Activated CD4-positive, alpha-beta T cell treated with anti-CD3 and anti-CD28 coated beads for 36 hours (primary cell): ENCODE measurements at regions not wholly inside any gene's neighbourhood (a gene's known extent, or its start where the extent isn't known, plus 50 kb on each side); places are given as distances from the start of the nearest gene placed in this dataset.
"Not testable (repeated sequence)": the region's sequence is repeated elsewhere in the genome, so short reads cannot be mapped to it uniquely, and the experiment has no call there.

ENCODE experiments used
- ATAC-seq: fragments of 200-7000 bp; cut with Tn5 transposase; one replicate; pipeline ENCODE4 v1.10.0; 2021; ENCODE audit warnings: mild to moderate bottlenecking, moderate library complexity
- CTCF ChIA-PET: fragments of 350-600 bp; sonication (Branson Sonifier 250); formaldehyde crosslinking; loops from one replicate; lab custom pipeline; 2021; ENCODE audit warnings: antibody characterized with exemption; lab: Charles Lee
- POLR2A ChIA-PET: fragments of 350-600 bp; sonication (Branson Sonifier 250); formaldehyde crosslinking; loops from one replicate; lab custom pipeline; 2021; ENCODE audit warnings: antibody characterized with exemption, inconsistent platforms; lab: Charles Lee
- DNase-seq: peaks from one replicate; pipeline ENCODE4 v3.0.0-alpha.2; 2020
- H3K27ac Mint-ChIP-seq: one replicate; pipeline ENCODE4 v1.8.0; 2021; ENCODE audit warnings: mixed read lengths
- H3K27me3 Mint-ChIP-seq: one replicate; pipeline ENCODE4 v1.8.0; 2021; ENCODE audit warnings: mixed read lengths
- H3K36me3 Mint-ChIP-seq: one replicate; pipeline ENCODE4 v1.8.0; 2021; ENCODE audit warnings: low read depth, mixed read lengths
- H3K4me1 Mint-ChIP-seq: one replicate; pipeline ENCODE4 v1.8.0; 2021; ENCODE audit warnings: mixed read lengths
- H3K4me3 Mint-ChIP-seq: one replicate; pipeline ENCODE4 v1.8.0; 2021; ENCODE audit warnings: mild to moderate bottlenecking, moderate library complexity, mixed read lengths
- H3K9me3 Mint-ChIP-seq: one replicate; pipeline ENCODE4 v1.8.0; 2021; ENCODE audit warnings: low read depth, mixed read lengths
- intact Hi-C, 2 experiments: fragments of 100-400 bp; cut with DNase I in 1 of 2; cut with micrococcal nuclease in 1 of 2; formaldehyde crosslinking; loops; one replicate each; pipeline versions ENCODE4 v1.14.2 to v1.15.1; 2022 to 2024; cut with DNase I, micrococcal nuclease

DNA sequence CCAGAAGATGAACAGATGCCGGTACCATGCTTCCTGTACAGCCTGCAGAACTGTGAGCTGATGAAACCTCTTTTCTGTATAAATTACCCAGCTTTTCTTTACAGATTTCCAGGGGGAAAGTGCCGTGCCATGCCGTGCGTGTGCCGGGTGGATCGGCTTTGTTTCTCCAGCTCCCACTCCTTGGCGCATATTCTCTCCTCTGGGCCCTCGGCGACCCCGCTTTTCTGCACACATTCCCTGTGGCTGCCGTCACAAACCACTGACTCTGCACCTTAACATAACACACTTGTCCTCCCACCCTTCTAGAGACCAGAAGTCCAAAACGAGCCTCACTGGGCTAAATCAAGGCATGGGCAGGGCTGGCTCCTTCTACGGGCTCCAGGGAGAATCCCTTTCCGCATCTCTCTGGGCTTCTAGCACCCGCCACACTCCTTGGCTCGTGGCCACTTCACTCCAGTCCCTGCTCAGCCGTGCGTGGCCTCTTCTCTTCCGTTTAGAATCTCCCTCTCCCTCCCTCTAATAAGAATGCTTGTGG lies 164.9 kb downstream of the C16orf95 start:
- POLR2A ChIA-PET = no interaction called here
- Mint-ChIP-seq H3K27me3 (peaks cover 4% of the 10 kb centered on the region), H3K4me3 (no peak overlapping the region), H3K27ac (no peak overlapping the region), H3K4me1 (no peaks in the 10 kb centered on the region), H3K36me3 (no peaks in the 10 kb centered on the region), H3K9me3 (peaks cover 7% of the 10 kb centered on the region)
- ATAC-seq = no peak
- intact Hi-C loops = no loop called here
- CTCF ChIA-PET = interaction anchor here (0.6 kb wide), 1 partner anchor 210 kb away, joined by 3 read pairs; no protein-coding TSS in a partner anchor
- DNase-seq = no peak

DNA sequence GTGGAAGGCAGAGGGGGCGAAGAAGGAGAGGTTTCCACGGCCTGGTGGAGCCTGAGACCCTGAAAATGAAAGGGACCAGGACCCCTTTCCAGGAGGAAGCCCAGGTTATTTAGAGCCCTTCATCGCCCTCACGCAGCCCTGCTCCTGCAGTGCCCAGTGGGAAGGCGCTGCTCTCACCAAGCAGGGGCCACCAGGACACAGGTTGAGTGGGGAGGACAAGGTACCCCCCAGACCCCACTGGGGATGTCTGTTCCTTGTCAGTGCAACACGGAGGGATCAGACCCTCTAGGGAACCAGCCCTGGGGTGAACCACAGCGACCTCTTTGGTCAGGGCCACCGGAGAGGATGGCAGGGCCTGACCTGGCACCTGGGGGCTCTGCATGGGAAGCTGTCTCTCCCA lies 163.9 kb downstream of the C16orf95 start:
- peaks cover 7% of the 10 kb centered on the region for H3K9me3 Mint-ChIP-seq
- no peaks in the 10 kb centered on the region for H3K4me1 Mint-ChIP-seq
- no peak overlapping the region for H3K27ac Mint-ChIP-seq
- POLR2A ChIA-PET = no interaction called here
- DNase-seq (no peak), ATAC-seq (no peak)
- no peaks in the 10 kb centered on the region for H3K36me3 Mint-ChIP-seq
- no peak overlapping the region for H3K4me3 Mint-ChIP-seq
- intact Hi-C loops = no loop called here
- CTCF ChIA-PET = no interaction called here
- peaks cover 4% of the 10 kb centered on the region for H3K27me3 Mint-ChIP-seq

DNA sequence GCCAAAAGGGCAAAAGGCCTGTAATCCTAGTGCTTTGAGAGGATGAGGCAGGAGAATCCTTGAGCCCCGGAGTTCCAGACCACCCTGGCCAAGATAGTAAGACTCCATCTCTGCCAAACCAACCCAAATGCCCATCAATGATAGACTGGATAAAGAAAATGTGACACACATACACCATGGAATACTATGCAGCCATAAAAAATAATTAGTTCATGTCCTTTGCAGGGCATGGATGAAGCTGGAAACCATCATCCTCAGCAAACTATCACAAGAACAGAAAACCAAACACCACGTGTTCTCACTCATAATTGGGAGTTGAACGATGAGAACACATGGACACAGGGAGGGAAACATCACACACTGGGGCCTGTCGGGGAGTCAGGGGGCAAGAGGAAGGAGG lies 161.9 kb downstream of the C16orf95 start:
- CTCF ChIA-PET, H3K36me3 Mint-ChIP-seq, H3K4me1 Mint-ChIP-seq, H3K4me3 Mint-ChIP-seq, POLR2A ChIA-PET, H3K27ac Mint-ChIP-seq, intact Hi-C loops, H3K27me3 Mint-ChIP-seq, H3K9me3 Mint-ChIP-seq, ATAC-seq, DNase-seq: not testable (repeated sequence)

DNA sequence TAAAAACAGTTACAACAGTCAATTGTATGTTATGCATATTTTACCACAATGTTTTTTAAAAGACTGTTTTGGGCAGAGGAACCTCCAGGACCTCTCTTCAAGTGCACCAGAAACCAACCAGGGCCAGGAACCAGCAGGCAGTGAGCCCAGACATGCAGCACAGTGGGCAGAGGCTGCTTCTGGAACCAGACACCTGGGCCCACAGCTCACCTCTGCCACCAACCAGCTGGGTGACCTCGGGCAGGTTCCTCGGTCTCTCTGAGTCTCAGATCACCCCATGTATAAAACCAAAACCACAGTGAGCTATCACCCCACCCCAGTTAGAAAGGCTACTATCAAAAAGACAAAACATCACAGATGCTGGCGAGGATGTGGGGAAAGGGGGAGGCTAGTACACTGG lies 161.0 kb downstream of the C16orf95 start:
- ChIA-PET POLR2A (no interaction called here), CTCF (no interaction called here)
- intact Hi-C loops = no loop called here
- DNase-seq = no peak
- Mint-ChIP-seq H3K4me1 (no peaks in the 10 kb centered on the region), H3K27me3 (peaks cover 4% of the 10 kb centered on the region), H3K9me3 (peaks cover 2% of the 10 kb centered on the region), H3K36me3 (no peaks in the 10 kb centered on the region), H3K27ac (no peak overlapping the region), H3K4me3 (no peak overlapping the region)
- no peak for ATAC-seq

DNA sequence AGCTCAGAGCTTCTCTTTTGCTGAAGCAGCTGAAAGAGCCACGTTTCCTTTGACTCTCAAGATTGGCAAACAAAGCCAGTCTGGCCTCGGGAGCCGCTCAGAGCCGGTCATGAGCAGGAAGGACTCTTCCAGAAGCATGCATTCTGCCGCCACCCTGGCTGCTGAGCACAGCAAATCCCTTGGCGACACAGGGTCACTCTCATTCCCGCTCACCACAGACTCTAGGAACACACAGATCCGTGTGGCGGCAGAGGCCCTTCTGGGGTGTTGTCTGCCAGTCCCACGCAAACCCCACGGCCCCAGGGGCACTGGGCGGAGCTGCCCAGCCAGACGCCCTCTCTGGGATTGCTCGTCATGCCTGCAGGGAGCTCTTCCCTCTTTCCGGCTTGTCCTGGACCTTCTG lies 157.0 kb downstream of the C16orf95 start:
- Mint-ChIP-seq H3K27ac (no peak overlapping the region), H3K4me3 (no peak overlapping the region), H3K36me3 (no peaks in the 10 kb centered on the region), H3K27me3 (peaks cover 7% of the 10 kb centered on the region), H3K4me1 (no peaks in the 10 kb centered on the region), H3K9me3 (peaks cover 2% of the 10 kb centered on the region)
- ATAC-seq (no peak), DNase-seq (no peak)
- intact Hi-C loops = no loop called here
- POLR2A ChIA-PET = no interaction called here
- CTCF ChIA-PET = no interaction called here

DNA sequence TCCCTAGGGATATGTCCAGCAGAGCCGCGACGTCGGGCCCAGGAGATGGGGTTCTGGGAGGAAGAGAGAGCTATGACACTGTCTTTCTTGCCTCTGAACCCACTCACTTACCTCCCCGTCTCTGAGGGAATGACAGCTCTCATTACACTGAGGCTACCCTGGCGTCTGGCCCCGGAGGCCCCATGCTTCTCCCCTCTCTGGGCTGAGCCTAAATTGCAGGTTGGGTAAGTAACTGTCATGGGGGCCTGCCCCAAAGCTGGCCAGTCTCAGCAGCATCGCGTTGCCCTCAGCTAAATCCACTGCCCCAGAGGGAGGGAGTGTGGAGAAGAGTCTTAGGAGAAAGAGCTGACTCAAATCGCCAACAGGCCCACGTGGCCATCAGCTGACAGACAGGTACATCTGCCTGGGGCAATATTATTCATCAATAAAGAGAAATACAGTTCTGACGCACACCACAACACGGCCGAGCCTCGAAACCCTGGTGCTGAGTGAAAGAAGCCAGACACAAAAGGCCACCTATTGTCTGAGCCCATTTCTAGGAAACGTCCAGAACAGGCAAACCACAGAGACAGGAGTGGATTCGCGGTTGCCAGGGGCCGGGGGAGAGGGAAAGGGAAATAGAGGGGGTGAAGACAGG lies 156.4 kb downstream of the C16orf95 start:
- Mint-ChIP-seq H3K27ac (no peak overlapping the region), H3K4me1 (no peaks in the 10 kb centered on the region), H3K4me3 (no peak overlapping the region), H3K27me3 (peaks cover 6% of the 10 kb centered on the region), H3K36me3 (no peaks in the 10 kb centered on the region), H3K9me3 (peaks cover 2% of the 10 kb centered on the region)
- peak; percentile 21 for ATAC-seq
- intact Hi-C loops = no loop called here
- CTCF ChIA-PET = no interaction called here
- DNase-seq = peak; percentile 36
- POLR2A ChIA-PET = no interaction called here

DNA sequence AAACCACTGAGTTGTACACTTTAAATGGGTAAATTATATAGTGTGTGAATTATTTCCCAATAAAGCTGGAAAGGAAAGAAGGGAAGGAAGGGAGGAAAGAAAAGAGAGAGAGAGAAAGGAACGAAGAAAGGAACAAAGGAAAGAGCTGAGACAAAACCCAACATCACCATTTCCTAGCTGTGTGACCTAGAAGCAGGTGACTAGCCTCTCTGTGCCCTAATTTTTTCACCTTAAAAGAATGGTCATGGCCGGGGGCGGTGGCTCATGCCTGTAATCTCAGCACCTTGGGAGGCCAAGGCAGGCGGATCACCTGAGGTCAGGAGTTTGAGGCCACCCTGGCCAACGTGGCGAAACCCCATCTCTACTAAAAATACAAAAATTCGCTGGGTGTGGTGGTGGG lies 155.8 kb downstream of the C16orf95 start:
- ATAC-seq = peak; percentile 24
- H3K27me3 Mint-ChIP-seq, H3K36me3 Mint-ChIP-seq, CTCF ChIA-PET, H3K4me1 Mint-ChIP-seq, POLR2A ChIA-PET, intact Hi-C loops, H3K27ac Mint-ChIP-seq, H3K9me3 Mint-ChIP-seq, H3K4me3 Mint-ChIP-seq: not testable (repeated sequence)
- peak; percentile 32 for DNase-seq

DNA sequence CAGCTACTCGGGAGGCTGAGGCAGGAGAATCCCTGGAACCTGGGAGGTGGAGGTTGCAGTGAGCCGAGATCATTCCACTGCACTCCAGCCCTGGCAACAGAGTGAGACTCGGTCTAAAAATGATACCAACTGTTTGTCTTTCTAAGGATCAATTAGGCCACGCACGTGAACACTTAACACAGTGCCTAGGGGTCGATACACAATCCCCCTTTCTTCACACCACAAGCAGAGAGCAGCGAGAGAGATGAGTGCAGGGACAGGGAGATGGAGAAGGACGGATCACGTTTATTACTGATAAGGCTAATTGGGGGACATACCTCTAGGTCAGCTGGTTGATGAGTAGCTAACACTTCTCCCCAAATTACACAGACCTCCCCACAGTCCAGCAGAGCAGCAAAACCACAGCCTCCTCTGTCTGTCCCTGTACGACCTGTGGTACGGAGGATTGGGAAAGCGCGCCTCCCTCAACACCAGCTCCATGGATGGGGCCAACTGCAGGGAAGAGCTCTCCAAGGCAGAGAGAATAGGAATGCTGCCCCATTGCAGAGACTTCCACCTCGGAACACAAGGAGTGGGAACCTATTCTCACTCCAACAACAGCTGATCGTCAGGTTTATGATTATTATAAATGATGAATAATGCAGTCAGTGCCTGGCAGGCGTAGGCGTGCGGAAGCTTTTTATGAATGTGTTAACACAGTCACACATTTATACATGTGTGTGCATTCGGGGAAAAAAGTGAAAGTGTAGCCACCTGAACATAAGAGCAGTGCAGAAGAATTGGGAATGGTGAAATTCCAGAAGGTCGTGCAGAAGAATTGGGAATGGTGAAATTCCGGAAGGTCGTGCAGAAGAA lies 155.1 kb downstream of the C16orf95 start:
- H3K36me3 Mint-ChIP-seq = no peaks in the 10 kb centered on the region
- no peak overlapping the region for H3K27ac Mint-ChIP-seq
- peaks cover 3% of the 10 kb centered on the region for H3K9me3 Mint-ChIP-seq
- intact Hi-C loops = no loop called here
- peaks cover 3% of the 10 kb centered on the region for H3K4me1 Mint-ChIP-seq
- H3K27me3 Mint-ChIP-seq = peaks cover 4% of the 10 kb centered on the region
- ATAC-seq = peak; percentile 55
- ChIA-PET POLR2A (no interaction called here), CTCF (interaction anchor here (0.8 kb wide), 1 partner anchor 27 kb away, joined by 3 read pairs; no protein-coding TSS in a partner anchor)
- peak overlapping the region; percentile 23 for H3K4me3 Mint-ChIP-seq
- DNase-seq = peak; percentile 63

DNA sequence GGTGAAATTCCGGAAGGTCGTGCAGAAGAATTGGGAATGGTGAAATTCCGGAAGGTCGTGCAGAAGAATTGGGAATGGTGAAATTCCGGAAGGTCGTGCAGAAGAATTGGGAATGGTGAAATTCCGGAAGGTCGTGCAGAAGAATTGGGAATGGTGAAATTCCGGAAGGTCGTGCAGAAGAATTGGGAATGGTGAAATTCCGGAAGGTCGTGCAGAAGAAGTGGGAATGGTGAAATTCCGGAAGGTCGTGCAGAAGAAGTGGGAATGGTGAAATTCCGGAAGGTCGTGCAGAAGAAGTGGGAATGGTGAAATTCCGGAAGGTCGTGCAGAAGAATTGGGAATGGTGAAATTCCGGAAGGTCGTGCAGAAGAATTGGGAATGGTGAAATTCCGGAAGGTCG lies 154.4 kb downstream of the C16orf95 start:
- ATAC-seq = not testable (repeated sequence)

DNA sequence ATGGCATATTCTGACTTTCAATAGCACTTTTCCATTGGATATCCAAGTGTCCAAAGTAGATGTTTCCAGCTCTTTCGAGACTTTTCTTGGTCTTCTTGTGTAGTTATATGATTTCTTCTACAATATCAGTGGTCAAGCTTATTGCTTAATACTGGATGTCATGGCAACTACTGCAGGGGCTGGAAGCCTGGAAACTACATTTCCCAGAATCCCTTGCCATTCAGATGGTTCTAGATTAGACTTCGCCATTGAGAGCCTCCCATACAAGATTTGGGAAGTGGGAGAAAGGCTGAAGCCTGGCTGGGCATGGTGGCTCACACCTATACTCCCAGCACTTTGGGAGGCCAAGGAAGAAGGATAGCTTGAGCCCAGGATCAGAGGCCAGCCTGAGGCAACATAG lies 153.6 kb downstream of the C16orf95 start:
- H3K27me3 Mint-ChIP-seq = peaks cover 4% of the 10 kb centered on the region
- H3K9me3 Mint-ChIP-seq = peaks cover 10% of the 10 kb centered on the region
- no peak for ATAC-seq
- no peak for DNase-seq
- no peaks in the 10 kb centered on the region for H3K36me3 Mint-ChIP-seq
- H3K27ac Mint-ChIP-seq = no peak overlapping the region
- H3K4me3 Mint-ChIP-seq = no peak overlapping the region
- intact Hi-C loops = no loop called here
- peaks cover 5% of the 10 kb centered on the region for H3K4me1 Mint-ChIP-seq
- POLR2A ChIA-PET = no interaction called here
- CTCF ChIA-PET = no interaction called here

More for the DNA sequence above, 154.4 kb downstream of the C16orf95 start:
- POLR2A ChIA-PET, H3K4me3 Mint-ChIP-seq, intact Hi-C loops, H3K36me3 Mint-ChIP-seq, H3K27me3 Mint-ChIP-seq, H3K27ac Mint-ChIP-seq, H3K9me3 Mint-ChIP-seq, H3K4me1 Mint-ChIP-seq, DNase-seq: not testable (repeated sequence)
- CTCF ChIA-PET = interaction anchor here (0.8 kb wide), 1 partner anchor 28 kb away, joined by 3 read pairs; no protein-coding TSS in a partner anchor

DNA sequence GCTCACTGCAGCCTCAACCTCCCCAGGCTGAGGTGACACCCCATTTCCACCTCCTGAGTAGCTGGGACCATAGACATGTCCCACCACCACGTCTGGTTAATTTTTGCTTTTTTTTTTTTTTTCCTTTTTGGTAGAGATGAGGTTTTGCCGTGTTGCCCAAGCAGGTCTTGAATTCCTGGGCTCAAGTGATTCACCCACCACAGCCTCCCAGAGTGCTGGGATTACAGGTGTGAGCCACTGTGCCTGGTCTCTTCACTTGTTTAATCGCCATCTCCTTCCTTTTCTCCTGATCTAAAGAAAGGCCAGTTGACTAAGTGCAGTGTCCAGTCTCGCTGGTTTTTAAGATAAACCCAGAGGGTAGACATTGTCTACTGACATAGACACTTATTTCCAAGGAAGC lies 152.0 kb downstream of the C16orf95 start:
- POLR2A ChIA-PET = no interaction called here
- ATAC-seq = no peak

DNA sequence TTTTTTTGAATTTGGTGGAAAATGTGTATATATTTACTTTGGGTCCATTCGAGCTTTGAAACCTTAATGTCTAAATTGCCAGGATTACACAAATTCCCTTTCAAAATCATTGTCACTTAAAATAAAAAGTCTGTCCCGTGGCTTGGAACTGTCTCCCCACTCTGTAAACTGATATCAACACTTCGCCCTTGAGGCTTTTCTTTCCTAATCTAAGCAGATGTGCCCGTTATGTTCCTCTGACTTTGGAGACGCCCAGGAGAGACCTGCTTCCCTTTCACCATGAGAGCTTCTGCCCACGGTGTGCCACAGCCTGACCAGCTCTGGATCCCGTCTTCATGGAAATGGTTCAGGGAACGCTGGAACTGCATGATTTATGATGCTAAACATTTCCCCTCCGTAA lies 151.3 kb downstream of the C16orf95 start:
- Mint-ChIP-seq H3K9me3 (peaks cover 10% of the 10 kb centered on the region), H3K4me3 (no peak overlapping the region), H3K27ac (no peak overlapping the region), H3K27me3 (peaks cover 6% of the 10 kb centered on the region), H3K36me3 (no peaks in the 10 kb centered on the region), H3K4me1 (peaks cover 5% of the 10 kb centered on the region)
- ChIA-PET CTCF (no interaction called here), POLR2A (no interaction called here)
- no peak for DNase-seq
- intact Hi-C loops = no loop called here
- no peak for ATAC-seq

More for the DNA sequence above, 152.0 kb downstream of the C16orf95 start:
- CTCF ChIA-PET = no interaction called here
- no peaks in the 10 kb centered on the region for H3K36me3 Mint-ChIP-seq
- no peak overlapping the region for H3K27ac Mint-ChIP-seq
- DNase-seq = no peak
- H3K27me3 Mint-ChIP-seq = peaks cover 4% of the 10 kb centered on the region
- H3K4me3 Mint-ChIP-seq = no peak overlapping the region
- H3K9me3 Mint-ChIP-seq = peaks cover 10% of the 10 kb centered on the region
- peaks cover 5% of the 10 kb centered on the region for H3K4me1 Mint-ChIP-seq
- intact Hi-C loops = no loop called here
